Endothelial cell of umbilical vein (primary cell): ENCODE measurements at regions not wholly inside any gene's neighbourhood (a gene's known extent, or its start where the extent isn't known, plus 50 kb on each side); places are given as distances from the start of the nearest gene placed in this dataset.

Experiments
- BruUV-seq: library from RNA; stranded (reverse); fragments of 400-500 nt; replicated peaks from 2 replicates; lab custom pipeline; 2021; lab: Mats Ljungman, UMichigan
- CTCF ChIA-PET: fragments of 300-600, 350-600 bp; sonication (Branson Sonifier 250); formaldehyde crosslinking; loops from one replicate; lab custom pipeline; 2021; ENCODE audit warnings: antibody characterized with exemption, inconsistent platforms; lab: Charles Lee
- POLR2A ChIA-PET: fragments of 300-600, 350-600 bp; sonication (Branson Sonifier 250); formaldehyde crosslinking; loops from one replicate; lab custom pipeline; 2021; ENCODE audit warnings: antibody characterized with exemption, inconsistent platforms; lab: Charles Lee
- DNase-seq: peaks from one replicate; pipeline ENCODE4 v3.0.0-alpha.2; 2011; ENCODE audit warnings: low read depth, low spot score
- FAIRE-seq: peaks from 2 replicates; lab custom pipeline; 2011; peaks lifted over from hg19 to GRCh38; lab: Jason Lieb, UNC
- H2AFZ ChIP-seq: 2 replicates; pipeline ENCODE4 v1.6.0; 2012; ENCODE audit warnings: low read depth, low read length, control low read depth, inconsistent platforms
- H3K27ac ChIP-seq: 2 replicates; pipeline ENCODE4 v1.5.1; 2011; ENCODE audit warnings: low read depth, mild to moderate bottlenecking, control low read depth, low read length, moderate library complexity; ENCODE audit not compliant: insufficient read depth
- H3K27me3 ChIP-seq, 2 experiments: 2 replicates each; pipeline versions ENCODE4 v1.6.0 to v1.6.1; 2011; ENCODE audit warnings: low read length in 2 of 2, mixed read lengths in 1 of 2; ENCODE audit not compliant: control insufficient read depth in 2 of 2, insufficient read depth in 2 of 2
- H3K36me3 ChIP-seq, 2 experiments: 2 replicates in 1 of 2; 3 replicates in 1 of 2; pipeline ENCODE4 v1.5.1; 2011; ENCODE audit warnings: low read length in 2 of 2, mild to moderate bottlenecking in 1 of 2, moderate library complexity in 1 of 2; ENCODE audit not compliant: control insufficient read depth in 2 of 2, insufficient read depth in 2 of 2; ENCODE audit errors: extremely low read depth in 1 of 2
- H3K4me1 ChIP-seq: 3 replicates; pipeline ENCODE4 v1.5.1; 2011; ENCODE audit warnings: mild to moderate bottlenecking, low read length; ENCODE audit not compliant: control insufficient read depth, insufficient read depth; ENCODE audit errors: extremely low read depth
- H3K4me2 ChIP-seq: 2 replicates; pipeline ENCODE4 v1.6.1; 2011; ENCODE audit warnings: low read length, control low read depth, mixed read lengths; ENCODE audit not compliant: insufficient read depth
- H3K4me3 ChIP-seq, 3 experiments: fragments of 200-600 bp in 1 of 3; sonication (generic), shearing (Covaris generic) in 1 of 3; replicated peaks in 1 of 3; 2 replicates each; pipeline ENCODE4 v1.5.1; 2011 to 2016; ENCODE audit warnings: control low read depth in 3 of 3, low read length in 3 of 3, mild to moderate bottlenecking in 2 of 3, inconsistent platforms in 1 of 3, low read depth in 1 of 3, moderate library complexity in 1 of 3; ENCODE audit not compliant: insufficient read depth in 1 of 3
- H3K79me2 ChIP-seq: 2 replicates; pipeline ENCODE4 v1.6.0; 2012; ENCODE audit warnings: low read length, inconsistent platforms; ENCODE audit not compliant: control insufficient read depth, insufficient read depth
- H3K9ac ChIP-seq: replicated peaks from 2 replicates; pipeline ENCODE3; 2011; ENCODE audit warnings: low read length, control low read depth; ENCODE audit not compliant: insufficient read depth; ENCODE audit errors: extremely low read depth
- H3K9me1 ChIP-seq: replicated peaks from 3 replicates; pipeline ENCODE4 v1.6.0; 2011; ENCODE audit warnings: mild to moderate bottlenecking, low read length; ENCODE audit not compliant: control insufficient read depth, insufficient read depth; ENCODE audit errors: extremely low read depth
- H3K9me3 ChIP-seq: replicated peaks from 2 replicates; pipeline ENCODE4 v1.5.1; 2012; ENCODE audit warnings: low read length, inconsistent platforms; ENCODE audit not compliant: control insufficient read depth, insufficient read depth
- H4K20me1 ChIP-seq: replicated peaks from 2 replicates; pipeline ENCODE3; 2011; ENCODE audit warnings: mild to moderate bottlenecking, low read length; ENCODE audit not compliant: control insufficient read depth, insufficient read depth; ENCODE audit errors: extremely low read depth
- GATA2 ChIP-seq: IDR thresholded peaks from 2 replicates; pipeline ENCODE4 v1.7.0; 2011; ENCODE audit warnings: low read depth, mild to moderate bottlenecking, moderate library complexity, mixed read lengths, low read length; ENCODE audit not compliant: insufficient read length, insufficient read depth
- MAX ChIP-seq: IDR thresholded peaks from 2 replicates; pipeline ENCODE4 v1.6.1; 2011; ENCODE audit not compliant: insufficient read depth, insufficient read length
- MYC ChIP-seq: IDR thresholded peaks from one replicate; pipeline ENCODE4 v1.6.1; 2011; ENCODE audit warnings: mild to moderate bottlenecking, low read depth, low read length
- dilution Hi-C: fragments of 300-500 bp; cut with MboI; formaldehyde crosslinking; loops from one replicate; pipeline ENCODE4 v1.15.0; 2019; ENCODE audit warnings: low sequenced_read_pairs; ENCODE audit not compliant: extremely low pct_ligation_motif_present
- intact Hi-C: fragments of 100-400 bp; cut with micrococcal nuclease; formaldehyde crosslinking; loops from one replicate; pipeline ENCODE4 v1.10.0; 2022
- TF ChIP-seq, protein P1 (sequence below), 2 donors: IDR thresholded peaks; 1 replicate in 1 of 2; 2 replicates in 1 of 2; pipeline ENCODE4 v1.5.1; 2011; ENCODE audit warnings: low read length in 2 of 2, mild to moderate bottlenecking in 2 of 2, moderate library complexity in 2 of 2, control low read depth in 1 of 2, inconsistent platforms in 1 of 2, low read depth in 1 of 2; ENCODE audit not compliant: insufficient read depth in 1 of 2; ENCODE audit errors: extremely low read depth in 1 of 2

- FAIRE-seq, result no peak
- ChIA-PET POLR2A (no interaction called here), CTCF (interaction anchor here (1.1 kb wide), 1 partner anchor 78 kb away, joined by 4 read pairs; no protein-coding TSS in a partner anchor)
- Histone ChIP-seq H3K9ac (no peak overlapping the region), H3K9me3 (no peaks in the 10 kb centered on the region), H3K36me3 (no peaks in the 10 kb centered on the region), H2AFZ (no peak overlapping the region), H3K4me1 (no peaks in the 10 kb centered on the region), H3K27ac (no peak overlapping the region), H3K9me1 (no peaks in the 10 kb centered on the region), H4K20me1 (no peaks in the 10 kb centered on the region), H3K4me2 (no peak overlapping the region), H3K27me3 (no peaks in the 10 kb centered on the region), H3K79me2 (no peaks in the 10 kb centered on the region), H3K4me3 (no peak overlapping the region)
- TF ChIP-seq MYC, result no peak
- TF ChIP-seq GATA2, result no peak
- TF ChIP-seq, protein P1, sequence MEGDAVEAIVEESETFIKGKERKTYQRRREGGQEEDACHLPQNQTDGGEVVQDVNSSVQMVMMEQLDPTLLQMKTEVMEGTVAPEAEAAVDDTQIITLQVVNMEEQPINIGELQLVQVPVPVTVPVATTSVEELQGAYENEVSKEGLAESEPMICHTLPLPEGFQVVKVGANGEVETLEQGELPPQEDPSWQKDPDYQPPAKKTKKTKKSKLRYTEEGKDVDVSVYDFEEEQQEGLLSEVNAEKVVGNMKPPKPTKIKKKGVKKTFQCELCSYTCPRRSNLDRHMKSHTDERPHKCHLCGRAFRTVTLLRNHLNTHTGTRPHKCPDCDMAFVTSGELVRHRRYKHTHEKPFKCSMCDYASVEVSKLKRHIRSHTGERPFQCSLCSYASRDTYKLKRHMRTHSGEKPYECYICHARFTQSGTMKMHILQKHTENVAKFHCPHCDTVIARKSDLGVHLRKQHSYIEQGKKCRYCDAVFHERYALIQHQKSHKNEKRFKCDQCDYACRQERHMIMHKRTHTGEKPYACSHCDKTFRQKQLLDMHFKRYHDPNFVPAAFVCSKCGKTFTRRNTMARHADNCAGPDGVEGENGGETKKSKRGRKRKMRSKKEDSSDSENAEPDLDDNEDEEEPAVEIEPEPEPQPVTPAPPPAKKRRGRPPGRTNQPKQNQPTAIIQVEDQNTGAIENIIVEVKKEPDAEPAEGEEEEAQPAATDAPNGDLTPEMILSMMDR (IDR thresholded peaks at IDR 0.05; ENCODE audit: extremely low read depth in 1 of 2, insufficient read depth in 1 of 2, low read depth in 1 of 2, low read length in 2 of 2), result no peak
- no peak for DNase-seq
- dilution Hi-C loops, result no loop called here
- BruUV-seq, result no TSS peak
- intact Hi-C loops, result no loop called here
These were observed 57.8 kb downstream of the PRLHR start for GRCh38 chr10:118537623-118538022.

DNA sequence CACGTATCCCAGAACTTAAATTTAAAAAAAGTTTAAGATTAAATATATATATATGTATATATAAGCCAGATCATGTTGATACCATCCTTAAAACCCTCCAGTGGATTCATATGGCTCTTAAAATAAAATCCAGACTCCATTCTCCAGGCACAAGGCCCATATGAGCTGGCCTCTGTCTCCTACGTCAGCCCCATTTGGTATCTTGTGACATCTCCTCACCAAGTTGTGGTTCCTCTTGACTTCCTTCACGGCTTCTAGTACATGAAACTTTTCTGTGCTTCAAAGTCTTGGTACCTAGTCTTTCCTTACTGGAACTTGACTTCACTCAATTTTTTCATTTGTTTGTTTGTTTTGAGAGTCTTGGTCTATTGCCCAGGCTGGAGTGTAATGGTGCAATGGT, 61.3 kb downstream of the PRLHR start:
- H3K4me2 ChIP-seq, result no peak overlapping the region
- H3K4me3 ChIP-seq, result no peak overlapping the region
- no peak for TF ChIP-seq MAX
- no peak for TF ChIP-seq MYC
- intact Hi-C loops (no loop called here), dilution Hi-C loops (no loop called here)
- CTCF ChIA-PET, result no interaction called here
- no peaks in the 10 kb centered on the region for H3K9me3 ChIP-seq
- no peaks in the 10 kb centered on the region for H3K79me2 ChIP-seq
- FAIRE-seq, result no peak
- H3K36me3 ChIP-seq, result no peaks in the 10 kb centered on the region
- H2AFZ ChIP-seq, result no peak overlapping the region
- H4K20me1 ChIP-seq, result no peaks in the 10 kb centered on the region
- DNase-seq, result no peak
- H3K9me1 ChIP-seq, result no peaks in the 10 kb centered on the region
- H3K9ac ChIP-seq, result no peak overlapping the region
- H3K27me3 ChIP-seq, result no peaks in the 10 kb centered on the region
- POLR2A ChIA-PET, result no interaction called here
- BruUV-seq, result no TSS peak
- H3K27ac ChIP-seq, result no peak overlapping the region
- no peaks in the 10 kb centered on the region for H3K4me1 ChIP-seq
